Aorta (tissue), 5 donors: ENCODE measurements at regions not wholly inside any gene's neighbourhood (a gene's known extent, or its start where the extent isn't known, plus 50 kb on each side); places are given as distances from the start of the nearest gene placed in this dataset.
"Not testable (repeated sequence)": the region's sequence is repeated elsewhere in the genome, so short reads cannot be mapped to it uniquely, and the experiment has no call there.

ENCODE experiments used
- ATAC-seq: fragments of 200-7000 bp; cut with Tn5 transposase; one replicate; pipeline ENCODE4 v1.9.1; 2022; ENCODE audit warnings: moderate library complexity; ENCODE audit not compliant: low FRiP score
- DNase-seq, 2 donors: peaks; one replicate each; pipeline ENCODE4 v3.0.0-alpha.2; 2020
- H3K27ac ChIP-seq, 2 donors: one replicate each; pipeline ENCODE4 v1.5.1; 2013; ENCODE audit warnings: low read length in 2 of 2, mild to moderate bottlenecking in 2 of 2, moderate library complexity in 2 of 2, control low read depth in 1 of 2, inconsistent platforms in 1 of 2, low read depth in 1 of 2
- H3K27me3 ChIP-seq, 2 donors: one replicate each; pipeline ENCODE4 v1.6.1; 2013; ENCODE audit warnings: control low read depth in 1 of 2, low read length in 1 of 2, mild to moderate bottlenecking in 1 of 2, moderate library complexity in 1 of 2; ENCODE audit not compliant: insufficient read depth in 2 of 2, control insufficient read depth in 1 of 2
- H3K36me3 ChIP-seq, 2 donors: one replicate each; pipeline ENCODE4 v1.6.1; 2013; ENCODE audit warnings: control low read depth in 1 of 2, low read length in 1 of 2, mild to moderate bottlenecking in 1 of 2; ENCODE audit not compliant: insufficient read depth in 2 of 2, control insufficient read depth in 1 of 2
- H3K4me1 ChIP-seq, 2 donors: one replicate each; pipeline ENCODE4 v1.6.1; 2013; ENCODE audit warnings: low read length in 2 of 2, control low read depth in 1 of 2, mild to moderate bottlenecking in 1 of 2, moderate library complexity in 1 of 2; ENCODE audit not compliant: insufficient read depth in 2 of 2, control insufficient read depth in 1 of 2
- H3K4me3 ChIP-seq, 2 donors: one replicate each; pipeline ENCODE4 v1.5.1; 2013; ENCODE audit warnings: low read length in 2 of 2, control low read depth in 1 of 2, mild to moderate bottlenecking in 1 of 2
- H3K9me3 ChIP-seq: one replicate; pipeline ENCODE4 v1.6.1; 2013; ENCODE audit warnings: mild to moderate bottlenecking, low read length; ENCODE audit not compliant: control insufficient read depth
- WGBS, 2 donors: extraction: QIAGEN DNeasy Blood & Tissue Kit; methylation state at CpG; one replicate each; pipeline ENCODE4 v1.1.7; 2013; 5-methylcytosine and 5-hydroxymethylcytosine counted together
- intact Hi-C, 2 donors: fragments of 100-400 bp; cut with DNase I; formaldehyde crosslinking; loops; one replicate each; pipeline versions ENCODE4 v1.14.2 to v1.15.0; 2022
- donor health status: healthy with polysubstance abuse.
- donor health status: Bipolar disorder and iron deficiency.
- donor health status: DM: no; HTN: no; CAD: no.
- donor health status: DM: no; HTN: no; CAD: no.
- donor health status: DM: yes; HTN: yes; CAD: no.

GRCh38 chr4:133347409-133347808 is 198.3 kb downstream of the PCDH10 start:
- H3K36me3 ChIP-seq = no peaks in the 10 kb centered on the region
- ATAC-seq = no peak
- DNase-seq = no peak
- intact Hi-C loops = no loop called here
- 9 to 11% methylated on average over 1 of the region's 1 CpG for WGBS, 2 donors
- no peaks in the 10 kb centered on the region for H3K4me1 ChIP-seq
- no peaks in the 10 kb centered on the region for H3K27me3 ChIP-seq
- no peak overlapping the region for H3K27ac ChIP-seq
- no peaks in the 10 kb centered on the region for H3K9me3 ChIP-seq
- H3K4me3 ChIP-seq = no peak overlapping the region

- no peaks in the 10 kb centered on the region for H3K27me3 ChIP-seq
- ATAC-seq (no peak), DNase-seq (no peak)
- no peak overlapping the region for H3K4me3 ChIP-seq
- H3K36me3 ChIP-seq = no peaks in the 10 kb centered on the region
- H3K4me1 ChIP-seq = no peaks in the 10 kb centered on the region
- H3K27ac ChIP-seq = no peak overlapping the region
- intact Hi-C loops = no loop called here
- 72 to 79% methylated on average over 1 of the region's 1 CpG for WGBS, 2 donors
- no peaks in the 10 kb centered on the region for H3K9me3 ChIP-seq
These were observed 175.4 kb downstream of the PCDH10 start for GRCh38 chr4:133324491-133324890.

GRCh38 chr4:133323670-133324069 is 174.6 kb downstream of the PCDH10 start:
- Histone ChIP-seq H3K9me3 (no peaks in the 10 kb centered on the region), H3K4me3 (no peak overlapping the region), H3K4me1 (no peaks in the 10 kb centered on the region), H3K27me3 (no peaks in the 10 kb centered on the region), H3K27ac (no peak overlapping the region), H3K36me3 (no peaks in the 10 kb centered on the region)
- ATAC-seq (no peak), DNase-seq (no peak)
- intact Hi-C loops = no loop called here
- WGBS, 2 donors = 85 to 90% methylated on average over 3 of the region's 3 CpGs

- Histone ChIP-seq H3K27me3 (no peaks in the 10 kb centered on the region), H3K36me3 (no peaks in the 10 kb centered on the region), H3K4me1 (no peaks in the 10 kb centered on the region), H3K27ac (no peak overlapping the region), H3K9me3 (no peaks in the 10 kb centered on the region), H3K4me3 (no peak overlapping the region)
- 3 to 9% methylated on average over 2 of the region's 2 CpGs for WGBS, 2 donors
- no peak for ATAC-seq
- intact Hi-C loops = no loop called here
- no peak for DNase-seq
These were observed 171.6 kb downstream of the PCDH10 start for GRCh38 chr4:133320576-133321170.

GRCh38 chr4:133316909-133317308 is 167.8 kb downstream of the PCDH10 start:
- intact Hi-C loops = loop anchor here in 1 of 2 donors (5.0 kb wide), 1 partner anchor 165 kb away; no protein-coding TSS in a partner anchor
- Histone ChIP-seq H3K4me3 (no peak overlapping the region), H3K4me1 (no peaks in the 10 kb centered on the region), H3K36me3 (no peaks in the 10 kb centered on the region), H3K27ac (no peak overlapping the region), H3K27me3 (no peaks in the 10 kb centered on the region), H3K9me3 (no peaks in the 10 kb centered on the region)
- ATAC-seq (no peak), DNase-seq (no peak)
- 16 to 34% methylated on average over 5 of the region's 5 CpGs for WGBS, 2 donors

GRCh38 chr4:133314991-133315390 is 165.9 kb downstream of the PCDH10 start:
- intact Hi-C loops = loop anchor here in 1 of 2 donors (5.0 kb wide), 1 partner anchor 163 kb away; no protein-coding TSS in a partner anchor
- 81 to 87% methylated on average over 1 of the region's 1 CpG for WGBS, 2 donors
- Histone ChIP-seq H3K36me3 (no peaks in the 10 kb centered on the region), H3K27ac (no peak overlapping the region), H3K4me3 (no peak overlapping the region), H3K9me3 (no peaks in the 10 kb centered on the region), H3K27me3 (no peaks in the 10 kb centered on the region), H3K4me1 (no peaks in the 10 kb centered on the region)
- DNase-seq = no peak
- ATAC-seq = no peak

- Histone ChIP-seq H3K27ac (no peak overlapping the region), H3K36me3 (no peaks in the 10 kb centered on the region), H3K4me3 (no peak overlapping the region), H3K27me3 (no peaks in the 10 kb centered on the region), H3K9me3 (no peaks in the 10 kb centered on the region), H3K4me1 (no peaks in the 10 kb centered on the region)
- ATAC-seq (no peak), DNase-seq (no peak)
- intact Hi-C loops = no loop called here
- 81 to 83% methylated on average over 3 of the region's 3 CpGs for WGBS, 2 donors
These were observed 138.3 kb downstream of the PCDH10 start for GRCh38 chr4:133287396-133287795.

GRCh38 chr4:133278591-133278990 is 129.5 kb downstream of the PCDH10 start:
- no peak for DNase-seq
- 10 to 20% methylated on average over 1 of the region's 1 CpG for WGBS, 2 donors
- no peak for ATAC-seq
- no peak overlapping the region for H3K27ac ChIP-seq
- H3K36me3 ChIP-seq = no peaks in the 10 kb centered on the region
- H3K4me1 ChIP-seq = no peaks in the 10 kb centered on the region
- H3K4me3 ChIP-seq = no peak overlapping the region
- H3K9me3 ChIP-seq = no peaks in the 10 kb centered on the region
- intact Hi-C loops = no loop called here
- no peaks in the 10 kb centered on the region for H3K27me3 ChIP-seq

GRCh38 chr4:133277940-133278339 is 128.8 kb downstream of the PCDH10 start:
- 80 to 89% methylated on average over 4 of the region's 4 CpGs for WGBS, 2 donors
- H3K27me3 ChIP-seq, ATAC-seq, H3K9me3 ChIP-seq, H3K36me3 ChIP-seq, intact Hi-C loops, H3K27ac ChIP-seq, DNase-seq, H3K4me3 ChIP-seq, H3K4me1 ChIP-seq: not testable (repeated sequence)
